ENCODE measurements at regions not wholly inside any gene's neighbourhood (a gene's known extent, or its start where the extent isn't known, plus 50 kb on each side); places are given as distances from the start of the nearest gene placed in this dataset.
"Not testable (repeated sequence)": the region's sequence is repeated elsewhere in the genome, so short reads cannot be mapped to it uniquely, and the experiment has no call there.

DNA sequence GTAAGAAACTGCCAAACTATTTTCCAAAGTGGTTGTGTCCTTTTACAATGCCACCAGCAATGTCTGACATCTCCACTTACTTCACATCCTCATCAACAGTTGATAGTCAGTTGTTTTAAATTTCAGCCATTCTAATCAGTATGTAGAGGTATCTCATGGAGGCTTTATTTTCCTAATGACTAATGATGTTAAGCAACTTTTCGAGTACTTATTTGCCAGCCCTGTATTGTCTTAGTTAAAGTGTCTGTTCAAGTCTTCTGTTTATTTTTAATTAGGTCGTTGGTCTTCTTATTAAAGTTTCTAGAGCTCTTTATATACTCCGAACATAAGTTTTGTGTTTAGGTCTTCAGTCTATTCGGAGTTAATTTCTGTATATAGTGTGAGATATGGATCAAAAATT lies 54.9 kb upstream of the NBPF12 start:
- H3K36me3 ChIP-seq (ENCODE audit: control insufficient read depth in 1 of 2, insufficient read depth in 2 of 2, low read length in 1 of 2); H3K27me3 ChIP-seq (ENCODE audit: control insufficient read depth in 1 of 2, insufficient read depth in 2 of 2, low read length in 1 of 2); H3K4me1 ChIP-seq (ENCODE audit: control insufficient read depth in 1 of 2, insufficient read depth in 2 of 2, low read length in 2 of 2); H3K4me3 ChIP-seq (ENCODE audit: low read length in 2 of 2); H3K27ac ChIP-seq (ENCODE audit: low read depth in 1 of 2, low read length in 2 of 2); DNase-seq; ATAC-seq (ENCODE audit: low FRiP score); intact Hi-C loops (cut with DNase I); H3K9me3 ChIP-seq (ENCODE audit: control insufficient read depth, low read length): not testable (repeated sequence)
- WGBS, 2 donors, result 67 to 73% methylated on average over 4 of the region's 4 CpGs

DNA sequence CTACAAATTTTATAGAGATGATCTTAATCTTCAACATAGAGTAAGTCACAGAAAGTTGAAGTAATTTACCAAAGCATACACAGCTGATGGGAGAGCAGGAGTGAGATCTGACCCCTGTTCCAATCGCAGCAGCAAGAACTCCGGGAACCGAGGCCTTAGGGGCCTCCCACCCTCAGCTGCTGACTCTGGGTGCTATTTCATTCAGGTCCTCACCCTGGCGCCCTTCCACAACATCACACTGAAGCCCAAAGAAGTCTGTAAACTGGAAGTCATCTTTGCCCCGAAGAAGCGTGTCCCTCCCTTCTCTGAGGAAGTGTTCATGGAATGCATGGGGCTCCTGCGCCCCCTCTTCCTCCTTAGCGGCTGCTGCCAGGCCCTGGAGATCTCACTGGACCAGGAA lies 57.0 kb upstream of the NBPF12 start:
- DNase-seq; intact Hi-C loops (cut with DNase I); H3K27me3 ChIP-seq (ENCODE audit: control insufficient read depth in 1 of 2, insufficient read depth in 2 of 2, low read length in 1 of 2); H3K36me3 ChIP-seq (ENCODE audit: control insufficient read depth in 1 of 2, insufficient read depth in 2 of 2, low read length in 1 of 2); H3K27ac ChIP-seq (ENCODE audit: low read depth in 1 of 2, low read length in 2 of 2); ATAC-seq (ENCODE audit: low FRiP score); H3K4me3 ChIP-seq (ENCODE audit: low read length in 2 of 2); H3K4me1 ChIP-seq (ENCODE audit: control insufficient read depth in 1 of 2, insufficient read depth in 2 of 2, low read length in 2 of 2); H3K9me3 ChIP-seq (ENCODE audit: control insufficient read depth, low read length): not testable (repeated sequence)
- 89 to 100% methylated on average over 1 to 7 of the region's 8 CpGs for WGBS, 2 donors

DNA sequence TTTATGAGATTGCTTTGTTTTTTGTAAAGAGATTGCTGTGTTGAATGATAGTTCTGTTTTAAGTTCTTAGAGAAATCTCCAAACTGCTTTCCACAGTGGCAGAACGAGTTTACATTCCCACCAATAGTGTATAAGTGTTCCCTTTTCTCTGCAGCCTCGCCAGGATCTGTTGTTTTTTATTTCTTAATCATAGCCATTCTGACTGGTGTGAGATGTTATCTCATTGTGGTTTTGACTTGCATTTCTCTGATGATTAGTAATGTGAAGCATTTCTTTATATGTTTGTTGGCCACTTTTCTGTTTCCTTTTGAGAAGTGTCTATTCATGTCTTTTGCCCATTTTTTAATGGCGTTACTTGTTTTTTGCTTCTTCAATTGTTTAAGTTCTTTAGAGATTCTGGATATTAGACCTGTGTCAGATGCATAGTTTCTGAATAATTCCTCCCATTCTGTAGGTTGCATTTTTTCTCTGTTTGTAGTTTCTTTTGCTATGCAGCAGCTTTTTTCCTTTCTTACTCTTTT lies 74.3 kb upstream of the NBPF12 start:
- H3K4me1 ChIP-seq (ENCODE audit: control insufficient read depth in 1 of 2, insufficient read depth in 2 of 2, low read length in 2 of 2); H3K36me3 ChIP-seq (ENCODE audit: control insufficient read depth in 1 of 2, insufficient read depth in 2 of 2, low read length in 1 of 2); ATAC-seq (ENCODE audit: low FRiP score); H3K9me3 ChIP-seq (ENCODE audit: control insufficient read depth, low read length); DNase-seq; intact Hi-C loops (cut with DNase I); H3K27ac ChIP-seq (ENCODE audit: low read depth in 1 of 2, low read length in 2 of 2); H3K27me3 ChIP-seq (ENCODE audit: control insufficient read depth in 1 of 2, insufficient read depth in 2 of 2, low read length in 1 of 2); H3K4me3 ChIP-seq (ENCODE audit: low read length in 2 of 2): not testable (repeated sequence)
- 62 to 63% methylated on average over 3 of the region's 3 CpGs for WGBS, 2 donors

DNA sequence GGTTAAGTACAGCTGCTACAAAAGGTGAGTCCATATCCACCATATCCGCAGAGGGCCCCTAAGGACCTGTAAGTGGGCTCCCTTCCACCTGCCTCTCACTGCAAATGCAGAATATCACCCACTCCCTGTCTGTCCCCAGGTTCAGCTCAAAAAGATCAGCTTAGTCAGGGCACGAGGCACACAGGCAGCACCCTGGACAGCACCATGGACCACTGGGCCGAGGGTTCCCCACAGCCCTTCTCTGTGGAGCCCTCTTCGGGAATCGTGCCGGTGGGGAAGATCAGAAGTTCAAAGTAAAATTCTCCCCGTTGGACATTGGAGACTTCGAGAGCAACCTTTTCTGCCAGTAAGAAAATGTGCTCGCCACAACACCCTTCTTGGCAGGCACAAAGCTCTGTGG lies 85.0 kb upstream of the NBPF12 start:
- H3K27me3 ChIP-seq (ENCODE audit: control insufficient read depth in 1 of 2, insufficient read depth in 2 of 2, low read length in 1 of 2); H3K4me1 ChIP-seq (ENCODE audit: control insufficient read depth in 1 of 2, insufficient read depth in 2 of 2, low read length in 2 of 2); H3K9me3 ChIP-seq (ENCODE audit: control insufficient read depth, low read length); ATAC-seq (ENCODE audit: low FRiP score); H3K36me3 ChIP-seq (ENCODE audit: control insufficient read depth in 1 of 2, insufficient read depth in 2 of 2, low read length in 1 of 2); H3K4me3 ChIP-seq (ENCODE audit: low read length in 2 of 2); intact Hi-C loops (cut with DNase I); DNase-seq; H3K27ac ChIP-seq (ENCODE audit: low read depth in 1 of 2, low read length in 2 of 2): not testable (repeated sequence)
- 38 to 53% methylated on average over 7 to 8 of the region's 9 CpGs for WGBS, 2 donors

DNA sequence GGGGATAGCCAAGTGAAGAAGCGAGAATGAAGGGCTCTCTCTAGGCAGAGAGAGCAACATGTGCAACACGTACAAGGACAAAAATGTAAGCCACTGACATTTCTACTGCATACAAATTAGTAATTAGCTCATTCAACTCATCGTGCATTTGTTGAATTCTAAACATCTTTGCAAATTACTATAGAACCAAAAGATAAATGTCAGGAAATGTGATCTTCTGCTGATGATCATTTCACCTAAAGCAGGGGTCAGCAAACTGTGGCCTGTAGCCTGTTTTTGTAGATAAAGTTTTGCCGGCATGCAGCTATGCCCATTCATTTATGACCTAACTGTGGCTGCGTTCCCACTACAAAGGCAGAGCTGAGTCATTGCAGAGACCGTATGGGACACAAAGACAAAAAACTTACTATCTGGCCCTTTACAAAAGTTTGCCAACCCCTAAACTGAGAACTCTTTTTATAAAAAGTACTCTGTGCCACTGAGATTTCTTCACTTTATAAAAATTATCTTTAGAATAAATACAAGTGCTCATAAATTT lies 87.7 kb upstream of the NBPF12 start:
- H3K4me3 ChIP-seq (ENCODE audit: low read length in 2 of 2); ATAC-seq (ENCODE audit: low FRiP score); intact Hi-C loops (cut with DNase I); H3K36me3 ChIP-seq (ENCODE audit: control insufficient read depth in 1 of 2, insufficient read depth in 2 of 2, low read length in 1 of 2); H3K9me3 ChIP-seq (ENCODE audit: control insufficient read depth, low read length); H3K27ac ChIP-seq (ENCODE audit: low read depth in 1 of 2, low read length in 2 of 2); H3K27me3 ChIP-seq (ENCODE audit: control insufficient read depth in 1 of 2, insufficient read depth in 2 of 2, low read length in 1 of 2); H3K4me1 ChIP-seq (ENCODE audit: control insufficient read depth in 1 of 2, insufficient read depth in 2 of 2, low read length in 2 of 2): not testable (repeated sequence)
- WGBS, 2 donors, result 34 to 40% methylated on average over 6 of the region's 6 CpGs
- DNase-seq, result peak in 1 of 2 donors; percentile 37

DNA sequence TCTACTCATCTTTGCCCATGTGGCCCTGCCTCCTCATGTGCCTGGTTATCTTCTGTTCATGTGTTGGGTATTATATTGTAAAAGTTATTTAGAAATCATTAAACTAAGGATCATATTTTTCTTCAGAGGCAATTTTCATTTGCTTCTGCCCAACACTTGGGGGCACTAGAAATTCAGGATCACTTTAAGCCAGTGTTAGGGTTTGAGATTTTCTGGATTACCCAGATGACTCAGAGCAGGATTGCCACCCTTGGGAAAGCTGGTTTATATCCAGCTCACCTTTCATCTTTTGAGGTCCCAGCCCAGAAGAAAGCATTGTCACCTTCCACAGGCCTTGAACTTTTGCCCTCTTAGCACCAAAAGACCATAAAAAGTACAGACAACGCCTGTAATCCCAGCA lies 99.4 kb upstream of the NBPF12 start:
- H3K4me3 ChIP-seq (ENCODE audit: low read length in 2 of 2); ATAC-seq (ENCODE audit: low FRiP score); DNase-seq; H3K36me3 ChIP-seq (ENCODE audit: control insufficient read depth in 1 of 2, insufficient read depth in 2 of 2, low read length in 1 of 2); intact Hi-C loops (cut with DNase I); H3K9me3 ChIP-seq (ENCODE audit: control insufficient read depth, low read length); H3K27me3 ChIP-seq (ENCODE audit: control insufficient read depth in 1 of 2, insufficient read depth in 2 of 2, low read length in 1 of 2); H3K27ac ChIP-seq (ENCODE audit: low read depth in 1 of 2, low read length in 2 of 2); H3K4me1 ChIP-seq (ENCODE audit: control insufficient read depth in 1 of 2, insufficient read depth in 2 of 2, low read length in 2 of 2): not testable (repeated sequence)
- WGBS, 2 donors, result no CpG with 5 or more reads among the region's 1 CpG

DNA sequence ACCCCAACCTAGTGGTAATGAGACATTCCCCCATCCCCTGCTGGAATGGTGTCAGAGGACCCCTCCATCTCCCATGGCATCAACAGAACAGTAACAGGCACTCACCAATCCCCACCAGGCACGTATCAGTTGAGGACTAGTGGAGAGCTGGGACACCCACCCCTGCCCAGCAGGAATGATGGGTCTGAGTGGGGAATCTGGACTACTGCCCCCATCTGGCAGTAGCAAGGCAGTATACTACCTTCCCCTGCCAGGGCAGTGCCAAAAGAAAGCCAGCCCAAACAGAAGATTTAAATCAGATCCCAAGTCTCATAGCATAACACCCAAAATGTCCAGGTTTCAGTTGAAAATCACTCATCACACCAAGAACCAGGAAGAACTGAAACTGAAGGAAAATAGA lies 111.2 kb upstream of the NBPF12 start:
- not testable (repeated sequence) for ATAC-seq (ENCODE audit: low FRiP score)

DNA sequence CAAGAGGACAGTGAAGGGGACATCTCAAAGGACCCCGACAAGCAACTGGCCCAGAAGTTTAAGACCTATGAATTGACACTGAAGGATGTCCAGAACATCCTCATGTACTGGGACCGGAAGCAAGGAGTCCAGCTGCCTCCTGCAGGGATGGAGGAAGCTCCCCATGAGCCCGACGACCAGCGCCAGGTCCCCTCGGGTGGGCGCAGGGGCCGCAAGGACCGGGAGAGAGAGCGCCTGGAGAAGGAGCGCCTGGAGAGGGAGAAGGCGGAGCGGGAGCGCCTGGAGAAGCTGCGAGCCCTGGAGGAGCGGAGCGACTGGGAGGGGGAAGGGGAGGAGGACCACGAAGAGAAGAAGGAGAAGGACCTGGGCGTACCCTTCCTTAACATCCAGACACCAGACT lies 143.9 kb upstream of the NBPF12 start:
- H3K4me1 ChIP-seq (ENCODE audit: control insufficient read depth in 1 of 2, insufficient read depth in 2 of 2, low read length in 2 of 2); H3K27me3 ChIP-seq (ENCODE audit: control insufficient read depth in 1 of 2, insufficient read depth in 2 of 2, low read length in 1 of 2); intact Hi-C loops (cut with DNase I); DNase-seq; ATAC-seq (ENCODE audit: low FRiP score); H3K36me3 ChIP-seq (ENCODE audit: control insufficient read depth in 1 of 2, insufficient read depth in 2 of 2, low read length in 1 of 2); H3K9me3 ChIP-seq (ENCODE audit: control insufficient read depth, low read length); H3K27ac ChIP-seq (ENCODE audit: low read depth in 1 of 2, low read length in 2 of 2); H3K4me3 ChIP-seq (ENCODE audit: low read length in 2 of 2): not testable (repeated sequence)
- WGBS, 2 donors, result 96 to 97% methylated on average over 19 of the region's 19 CpGs

More for the DNA sequence above, 111.2 kb upstream of the NBPF12 start:
- H3K9me3 ChIP-seq (ENCODE audit: control insufficient read depth, low read length); H3K27ac ChIP-seq (ENCODE audit: low read depth in 1 of 2, low read length in 2 of 2); H3K36me3 ChIP-seq (ENCODE audit: control insufficient read depth in 1 of 2, insufficient read depth in 2 of 2, low read length in 1 of 2); DNase-seq; intact Hi-C loops (cut with DNase I); H3K27me3 ChIP-seq (ENCODE audit: control insufficient read depth in 1 of 2, insufficient read depth in 2 of 2, low read length in 1 of 2); H3K4me3 ChIP-seq (ENCODE audit: low read length in 2 of 2); H3K4me1 ChIP-seq (ENCODE audit: control insufficient read depth in 1 of 2, insufficient read depth in 2 of 2, low read length in 2 of 2): not testable (repeated sequence)
- no CpG with 5 or more reads among the region's 1 CpG for WGBS, 2 donors

DNA sequence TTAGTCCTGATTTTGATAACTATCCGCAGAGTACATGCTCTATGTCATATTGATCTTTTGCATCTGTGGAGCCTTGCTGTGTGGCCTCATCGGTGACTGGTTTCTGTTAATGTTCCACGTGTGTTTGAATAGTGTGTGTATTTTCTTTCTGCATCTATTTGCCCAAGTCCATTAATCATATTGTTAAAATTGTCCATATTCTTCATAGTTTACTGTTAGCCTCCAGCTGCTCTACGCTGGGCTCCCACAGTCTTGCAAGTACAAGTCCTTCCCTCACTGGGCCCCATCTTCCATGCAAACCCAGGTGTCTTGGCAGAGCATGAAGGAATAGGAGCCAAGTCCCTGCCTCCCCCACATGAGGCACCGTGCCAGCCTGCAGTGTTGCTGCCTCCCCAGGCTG lies 145.4 kb upstream of the NBPF12 start:
- H3K9me3 ChIP-seq (ENCODE audit: control insufficient read depth, low read length); intact Hi-C loops (cut with DNase I); H3K27ac ChIP-seq (ENCODE audit: low read depth in 1 of 2, low read length in 2 of 2); ATAC-seq (ENCODE audit: low FRiP score); H3K27me3 ChIP-seq (ENCODE audit: control insufficient read depth in 1 of 2, insufficient read depth in 2 of 2, low read length in 1 of 2); H3K36me3 ChIP-seq (ENCODE audit: control insufficient read depth in 1 of 2, insufficient read depth in 2 of 2, low read length in 1 of 2); DNase-seq; H3K4me3 ChIP-seq (ENCODE audit: low read length in 2 of 2); H3K4me1 ChIP-seq (ENCODE audit: control insufficient read depth in 1 of 2, insufficient read depth in 2 of 2, low read length in 2 of 2): not testable (repeated sequence)
- WGBS, 2 donors, result 38 to 47% methylated on average over 5 of the region's 5 CpGs
